Testis (tissue), 2 donors: ENCODE measurements at regions not wholly inside any gene's neighbourhood (a gene's known extent, or its start where the extent isn't known, plus 50 kb on each side); places are given as distances from the start of the nearest gene placed in this dataset.
"Not testable (repeated sequence)": the region's sequence is repeated elsewhere in the genome, so short reads cannot be mapped to it uniquely, and the experiment has no call there.

Source experiments
- DNase-seq: peaks from one replicate; pipeline ENCODE4 v3.0.0-alpha.2; 2019
- H3K27ac ChIP-seq, 2 donors: fragments of 200-600 bp; sonication (generic); one replicate each; pipeline ENCODE4 v1.5.1; 2019
- H3K27me3 ChIP-seq: fragments of 200-600 bp; sonication (generic); one replicate; pipeline ENCODE4 v1.5.1; 2019
- H3K36me3 ChIP-seq: fragments of 200-600 bp; sonication (generic); one replicate; pipeline ENCODE4 v1.5.1; 2017; ENCODE audit warnings: low read depth; ENCODE audit errors: missing control alignments
- H3K4me1 ChIP-seq: fragments of 200-600 bp; sonication (generic); one replicate; pipeline ENCODE4 v1.5.1; 2019
- H3K4me3 ChIP-seq, 2 donors: fragments of 200-600 bp; sonication (generic); one replicate each; pipeline ENCODE4 v1.5.1; 2017 to 2019
- H3K9me3 ChIP-seq: fragments of 200-600 bp; sonication (generic); one replicate; pipeline ENCODE4 v1.5.1; 2017
- POLR2A ChIP-seq: fragments of 450-650 bp; IDR thresholded peaks from one replicate; pipeline ENCODE4 v1.6.1; 2017; ENCODE audit warnings: antibody characterized with exemption, mild to moderate bottlenecking, moderate library complexity
- WGBS, 2 donors: methylation state at CpG; one replicate each; pipeline ENCODE4 v1.1.5; 2018; 5-methylcytosine and 5-hydroxymethylcytosine counted together
- intact Hi-C: fragments of 100-400 bp; cut with DNase I; formaldehyde crosslinking; loops from one replicate; pipeline ENCODE4 v1.15.1; 2023; ENCODE audit warnings: low total_unique reads
- TF ChIP-seq, protein P1 (sequence below), 3 experiments: fragments of 450-650 bp in 2 of 3; fragments of 200-600 bp in 1 of 3; sonication (generic) in 1 of 3; IDR thresholded peaks; one replicate each; pipeline ENCODE4 v1.5.1; 2016 to 2019; ENCODE audit warnings: antibody characterized with exemption in 3 of 3, mild to moderate bottlenecking in 2 of 3, moderate library complexity in 1 of 3

GRCh38 chr6:85050149-85050548 lies 285.8 kb upstream of the TBX18 start:
- no peak for DNase-seq
- no peak overlapping the region for H3K4me3 ChIP-seq
- TF ChIP-seq, protein P1, sequence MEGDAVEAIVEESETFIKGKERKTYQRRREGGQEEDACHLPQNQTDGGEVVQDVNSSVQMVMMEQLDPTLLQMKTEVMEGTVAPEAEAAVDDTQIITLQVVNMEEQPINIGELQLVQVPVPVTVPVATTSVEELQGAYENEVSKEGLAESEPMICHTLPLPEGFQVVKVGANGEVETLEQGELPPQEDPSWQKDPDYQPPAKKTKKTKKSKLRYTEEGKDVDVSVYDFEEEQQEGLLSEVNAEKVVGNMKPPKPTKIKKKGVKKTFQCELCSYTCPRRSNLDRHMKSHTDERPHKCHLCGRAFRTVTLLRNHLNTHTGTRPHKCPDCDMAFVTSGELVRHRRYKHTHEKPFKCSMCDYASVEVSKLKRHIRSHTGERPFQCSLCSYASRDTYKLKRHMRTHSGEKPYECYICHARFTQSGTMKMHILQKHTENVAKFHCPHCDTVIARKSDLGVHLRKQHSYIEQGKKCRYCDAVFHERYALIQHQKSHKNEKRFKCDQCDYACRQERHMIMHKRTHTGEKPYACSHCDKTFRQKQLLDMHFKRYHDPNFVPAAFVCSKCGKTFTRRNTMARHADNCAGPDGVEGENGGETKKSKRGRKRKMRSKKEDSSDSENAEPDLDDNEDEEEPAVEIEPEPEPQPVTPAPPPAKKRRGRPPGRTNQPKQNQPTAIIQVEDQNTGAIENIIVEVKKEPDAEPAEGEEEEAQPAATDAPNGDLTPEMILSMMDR (IDR thresholded peaks at IDR 0.05): no peak
- TF ChIP-seq POLR2A: no peak
- H3K9me3 ChIP-seq: no peaks in the 10 kb centered on the region
- no peak overlapping the region for H3K27ac ChIP-seq
- H3K36me3 ChIP-seq: no peaks in the 10 kb centered on the region
- no peaks in the 10 kb centered on the region for H3K4me1 ChIP-seq
- intact Hi-C loops: no loop called here
- H3K27me3 ChIP-seq: no peaks in the 10 kb centered on the region

GRCh38 chr6:85049282-85049681 lies 284.9 kb upstream of the TBX18 start:
- H3K4me3 ChIP-seq: no peak overlapping the region
- H3K4me1 ChIP-seq: no peaks in the 10 kb centered on the region
- no peaks in the 10 kb centered on the region for H3K27me3 ChIP-seq
- no peak overlapping the region for H3K27ac ChIP-seq
- H3K36me3 ChIP-seq: no peaks in the 10 kb centered on the region
- TF ChIP-seq, protein P1 (IDR thresholded peaks at IDR 0.05): no peak
- no peak for TF ChIP-seq POLR2A
- H3K9me3 ChIP-seq: no peaks in the 10 kb centered on the region
- 91 to 94% methylated on average over 2 of the region's 2 CpGs for WGBS, 2 donors
- DNase-seq: no peak
- intact Hi-C loops: no loop called here

DNA sequence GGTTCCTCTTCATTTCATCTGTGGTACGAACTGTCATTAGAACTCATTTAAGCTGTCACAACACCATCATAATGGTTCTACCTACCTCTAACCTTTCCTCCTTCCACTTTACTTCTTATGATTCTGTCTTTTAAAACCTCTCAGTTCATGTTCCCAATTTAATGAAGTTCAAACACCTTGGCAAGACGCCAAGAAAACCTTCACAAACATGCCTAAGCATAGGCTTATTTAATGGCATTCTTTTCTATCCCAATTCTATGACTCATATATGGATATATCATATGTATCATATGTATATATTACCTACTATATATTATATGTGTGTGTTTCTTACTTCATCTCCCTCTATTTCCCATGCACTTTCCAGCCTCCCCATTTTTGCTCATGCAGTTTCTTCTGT lies 283.4 kb upstream of the TBX18 start:
- no peak for DNase-seq
- intact Hi-C loops: no loop called here
- Histone ChIP-seq H3K36me3 (no peaks in the 10 kb centered on the region), H3K9me3 (no peaks in the 10 kb centered on the region), H3K4me1 (no peaks in the 10 kb centered on the region), H3K27me3 (no peaks in the 10 kb centered on the region), H3K4me3 (no peak overlapping the region), H3K27ac (no peak overlapping the region)
- no peak for TF ChIP-seq POLR2A
- TF ChIP-seq, protein P1 (IDR thresholded peaks at IDR 0.05): no peak
- 70 to 76% methylated on average over 2 of the region's 2 CpGs for WGBS, 2 donors

DNA sequence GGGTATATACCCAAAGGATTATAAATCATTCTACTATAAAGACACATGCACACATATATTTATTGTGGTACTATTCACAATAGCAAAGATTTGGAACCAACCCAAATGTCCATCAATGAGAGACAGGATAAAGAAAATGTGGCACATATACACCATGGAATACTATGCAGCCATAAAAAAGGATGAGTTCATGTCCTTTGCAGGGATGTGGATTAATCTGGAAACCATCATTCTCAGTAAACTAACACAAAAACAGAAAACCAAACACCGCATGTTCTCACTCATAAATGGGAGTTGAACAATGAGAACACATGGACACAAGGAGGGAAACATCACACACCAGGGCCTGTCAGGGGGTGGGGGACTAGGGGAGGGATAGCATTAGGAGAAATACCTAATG lies 281.4 kb upstream of the TBX18 start:
- DNase-seq, H3K9me3 ChIP-seq, H3K36me3 ChIP-seq, H3K4me1 ChIP-seq, H3K27me3 ChIP-seq, H3K4me3 ChIP-seq, intact Hi-C loops, H3K27ac ChIP-seq: not testable (repeated sequence)
- WGBS, 2 donors: 95 to 97% methylated on average over 1 of the region's 1 CpG

DNA sequence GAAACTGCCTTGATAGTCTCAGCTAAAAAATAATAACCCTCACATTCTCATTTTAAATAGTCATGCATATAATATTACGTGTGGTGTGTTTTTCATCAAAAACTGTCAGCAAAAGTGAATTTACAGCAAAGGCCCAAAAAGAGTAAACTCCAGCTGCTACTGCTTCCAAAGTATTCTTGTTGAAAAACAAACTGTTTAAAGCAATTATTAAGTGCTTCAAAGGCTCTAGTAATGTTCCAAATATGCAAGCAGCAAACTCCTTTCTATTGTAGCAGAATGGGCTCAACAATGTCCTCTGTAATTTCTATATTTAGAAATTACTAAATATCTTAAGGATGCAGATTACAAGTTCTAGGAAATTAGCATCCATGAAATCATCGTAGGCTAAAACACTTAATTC lies 280.0 kb upstream of the TBX18 start:
- H3K27me3 ChIP-seq: no peaks in the 10 kb centered on the region
- no peaks in the 10 kb centered on the region for H3K4me1 ChIP-seq
- 78 to 82% methylated on average over 2 of the region's 2 CpGs for WGBS, 2 donors
- H3K36me3 ChIP-seq: no peaks in the 10 kb centered on the region
- TF ChIP-seq, protein P1 (IDR thresholded peaks at IDR 0.05): no peak
- TF ChIP-seq POLR2A: no peak
- no peak overlapping the region for H3K27ac ChIP-seq
- DNase-seq: no peak
- H3K4me3 ChIP-seq: no peak overlapping the region
- intact Hi-C loops: no loop called here
- H3K9me3 ChIP-seq: no peaks in the 10 kb centered on the region
